GM21528 (cell line): ENCODE measurements at regions not wholly inside any gene's neighbourhood (a gene's known extent, or its start where the extent isn't known, plus 50 kb on each side); places are given as distances from the start of the nearest gene placed in this dataset.

Source experiments
- ATAC-seq: cut with Tn5 transposase; IDR thresholded peaks from one replicate; pipeline ENCODE4 v1.9.1; 2021; ENCODE audit warnings: mild to moderate bottlenecking, moderate library complexity; ENCODE audit not compliant: unreplicated experiment, low FRiP score

DNA sequence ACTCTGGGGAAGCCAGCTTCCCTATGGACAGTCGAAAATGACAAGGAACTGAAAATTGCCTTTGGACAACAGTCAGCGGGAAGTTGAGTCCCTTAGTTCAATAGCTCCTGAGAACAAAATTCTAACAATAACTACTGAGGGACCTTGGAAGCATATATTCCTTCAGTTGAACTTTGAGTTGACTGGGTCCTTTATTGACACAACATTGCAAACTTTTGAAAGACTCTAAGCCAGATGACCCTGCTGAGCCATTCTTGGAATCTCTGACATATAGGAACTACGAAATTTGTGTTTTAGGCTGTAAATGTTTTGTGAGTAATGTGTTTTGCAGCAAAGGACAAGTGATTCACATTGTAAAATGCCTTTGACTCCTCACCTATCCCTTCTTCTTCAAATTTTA is 548.8 kb upstream of the LCORL start:
- no peak for ATAC-seq

DNA sequence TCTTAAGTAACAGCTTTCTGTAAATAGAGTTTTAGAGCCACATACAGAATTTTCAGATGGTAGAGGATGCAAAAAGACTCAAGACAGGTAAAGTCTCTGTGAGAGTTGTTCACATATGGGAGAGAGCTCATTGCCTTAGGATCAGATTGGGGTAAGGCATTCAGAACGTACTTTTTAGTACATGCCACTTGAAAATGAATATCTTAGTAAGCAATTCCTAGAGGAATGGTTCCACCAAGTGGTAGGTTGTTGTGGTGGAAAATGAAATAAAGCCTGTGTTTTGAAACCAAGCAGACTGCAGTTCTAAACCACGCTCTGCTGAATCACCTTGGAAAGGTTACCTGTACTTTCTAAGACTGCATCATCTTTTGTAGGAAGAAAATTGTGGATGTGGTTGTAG is 547.0 kb upstream of the LCORL start:
- ATAC-seq, result no peak

GRCh38 chr4:18566970-18567799 is 545.6 kb upstream of the LCORL start:
- ATAC-seq, result no peak

- no peak for ATAC-seq
Observed at GRCh38 chr4:18559492-18559891, 537.9 kb upstream of the LCORL start.

GRCh38 chr4:18556402-18556801 is 534.8 kb upstream of the LCORL start:
- ATAC-seq, result no peak

- no peak for ATAC-seq
Observed at GRCh38 chr4:18540349-18540748, 518.8 kb upstream of the LCORL start.

GRCh38 chr4:18538121-18538520 is 516.6 kb upstream of the LCORL start:
- no peak for ATAC-seq

GRCh38 chr4:18536428-18536827 is 514.9 kb upstream of the LCORL start:
- no peak for ATAC-seq

DNA sequence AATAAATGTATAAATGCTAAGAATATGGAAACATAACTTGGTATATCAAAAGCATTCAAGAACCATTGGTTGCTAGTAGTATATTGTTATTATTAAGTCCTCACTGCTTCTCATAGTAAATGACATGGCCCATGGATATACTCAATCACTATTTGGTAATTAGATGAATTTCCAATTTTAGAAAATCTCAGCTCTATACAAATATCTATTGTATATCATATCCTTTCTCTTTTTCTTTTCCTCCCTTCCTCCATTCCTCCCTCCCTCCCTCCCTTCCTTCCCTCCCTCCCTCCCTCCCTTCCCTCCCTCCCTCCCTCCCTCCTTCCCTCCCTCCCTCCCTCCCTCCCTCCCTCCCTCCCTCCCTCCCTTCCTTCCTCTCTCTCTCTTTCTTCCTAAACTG is 514.4 kb upstream of the LCORL start:
- ATAC-seq, result no peak

DNA sequence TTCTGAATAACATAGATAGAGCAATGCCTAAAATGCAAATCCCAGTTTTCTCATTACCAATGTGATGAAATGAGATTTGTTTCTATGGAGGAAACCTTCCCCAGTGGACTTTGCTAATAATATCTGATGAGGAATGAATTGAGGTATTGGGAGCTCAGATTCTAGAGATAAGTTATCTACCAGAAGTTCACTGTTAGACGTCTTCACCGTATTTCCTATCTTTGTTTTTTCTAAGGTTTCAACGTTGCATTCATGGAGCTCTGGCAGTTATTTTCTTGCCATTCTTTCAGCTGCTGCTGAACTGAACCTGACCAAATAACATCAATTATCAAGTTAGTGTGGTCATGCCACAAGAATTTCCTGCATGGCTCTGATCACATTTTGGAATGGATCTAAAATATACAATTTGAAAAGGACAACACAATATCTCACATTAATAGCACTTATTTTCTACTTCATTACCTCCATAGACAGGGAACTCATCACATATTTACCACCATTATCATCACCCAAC is 511.8 kb upstream of the LCORL start:
- ATAC-seq, result no peak

GRCh38 chr4:18531731-18532130 is 510.2 kb upstream of the LCORL start:
- no peak for ATAC-seq

- ATAC-seq, result no peak
Observed at GRCh38 chr4:18529482-18529881, 507.9 kb upstream of the LCORL start.

DNA sequence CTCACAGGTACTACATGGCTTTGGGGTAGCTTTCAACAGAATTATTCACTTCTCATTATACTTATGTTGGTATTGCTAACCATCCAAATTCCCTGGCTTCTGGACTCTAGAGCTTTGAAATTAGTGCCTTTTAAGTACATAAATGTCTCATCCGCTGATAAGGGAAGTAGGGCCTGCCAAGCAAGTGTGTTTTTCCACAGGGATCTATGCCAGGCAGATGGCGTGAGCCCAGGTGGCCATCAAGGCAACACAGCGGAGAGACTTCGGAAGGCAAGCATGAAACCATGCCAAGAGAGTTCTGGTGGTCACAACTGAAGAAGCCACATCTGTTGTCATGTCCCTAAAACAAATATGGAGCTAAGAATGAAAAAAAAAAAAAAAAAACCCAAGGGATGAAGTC is 503.1 kb upstream of the LCORL start:
- no peak for ATAC-seq

- ATAC-seq, result no peak
Observed at GRCh38 chr4:18518098-18518497, 496.5 kb upstream of the LCORL start.

DNA sequence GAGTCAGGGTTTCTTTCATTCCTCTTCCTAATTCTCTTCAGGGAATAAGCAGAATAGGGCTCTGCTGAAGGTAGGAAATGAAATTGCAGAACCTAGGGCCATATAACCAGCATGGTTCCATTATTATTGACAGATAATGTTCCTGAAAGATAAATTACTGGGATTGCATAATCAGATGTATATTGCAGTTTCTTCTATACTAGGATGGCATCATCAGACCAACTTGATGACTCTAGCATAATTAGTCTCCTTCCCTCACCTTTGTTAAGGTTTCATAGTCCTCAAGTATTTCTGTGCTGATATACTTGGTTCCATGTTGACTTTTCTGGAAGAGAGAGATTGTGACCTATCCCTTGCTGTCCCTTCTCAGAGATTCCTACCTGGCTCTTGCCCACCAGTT is 492.3 kb upstream of the LCORL start:
- ATAC-seq, result no peak

- no peak for ATAC-seq
Observed at GRCh38 chr4:18512718-18513117, 491.2 kb upstream of the LCORL start.

- no peak for ATAC-seq
Observed at GRCh38 chr4:18511727-18512126, 490.2 kb upstream of the LCORL start.

DNA sequence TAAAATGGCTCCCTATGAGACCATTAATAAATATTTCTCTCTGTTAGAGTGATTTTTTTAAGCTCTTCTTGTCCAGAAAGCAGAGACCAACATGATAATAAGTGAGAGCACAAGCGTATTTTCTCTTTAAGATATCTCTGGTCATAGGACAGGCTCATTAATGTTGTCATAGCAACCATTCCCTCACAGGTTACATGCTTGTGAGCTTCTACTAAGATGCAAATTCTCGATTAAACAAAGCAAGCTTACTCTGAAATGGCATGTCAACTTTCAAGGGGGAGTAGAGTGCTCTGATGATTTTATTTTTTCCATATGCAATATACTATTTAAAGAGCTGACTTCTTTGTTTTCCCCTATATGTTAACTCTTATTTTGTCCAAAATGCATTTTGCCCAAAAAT is 487.2 kb upstream of the LCORL start:
- no peak for ATAC-seq

- no peak for ATAC-seq
Observed at GRCh38 chr4:18480928-18481327, 459.4 kb upstream of the LCORL start.

GRCh38 chr4:18480342-18480741 is 458.8 kb upstream of the LCORL start:
- no peak for ATAC-seq

DNA sequence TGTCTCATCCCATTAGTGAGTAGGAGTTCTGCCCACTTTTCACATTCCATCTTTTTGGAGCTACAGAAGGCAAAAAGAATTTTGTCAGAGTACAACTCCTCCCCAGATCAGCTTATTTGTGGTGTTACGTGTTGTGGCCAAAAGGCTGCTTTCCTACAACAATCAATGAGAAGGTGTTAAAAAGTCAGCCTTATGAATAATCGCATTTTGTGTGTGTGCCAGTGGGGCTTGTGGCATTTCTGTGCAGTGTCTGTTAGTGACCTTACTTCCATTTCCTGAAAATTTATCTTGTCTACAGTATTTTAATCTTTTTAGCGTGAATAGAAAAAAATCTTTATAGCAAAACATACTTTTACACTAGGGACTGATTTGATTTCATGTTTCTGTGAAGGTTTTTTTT is 458.3 kb upstream of the LCORL start:
- no peak for ATAC-seq

DNA sequence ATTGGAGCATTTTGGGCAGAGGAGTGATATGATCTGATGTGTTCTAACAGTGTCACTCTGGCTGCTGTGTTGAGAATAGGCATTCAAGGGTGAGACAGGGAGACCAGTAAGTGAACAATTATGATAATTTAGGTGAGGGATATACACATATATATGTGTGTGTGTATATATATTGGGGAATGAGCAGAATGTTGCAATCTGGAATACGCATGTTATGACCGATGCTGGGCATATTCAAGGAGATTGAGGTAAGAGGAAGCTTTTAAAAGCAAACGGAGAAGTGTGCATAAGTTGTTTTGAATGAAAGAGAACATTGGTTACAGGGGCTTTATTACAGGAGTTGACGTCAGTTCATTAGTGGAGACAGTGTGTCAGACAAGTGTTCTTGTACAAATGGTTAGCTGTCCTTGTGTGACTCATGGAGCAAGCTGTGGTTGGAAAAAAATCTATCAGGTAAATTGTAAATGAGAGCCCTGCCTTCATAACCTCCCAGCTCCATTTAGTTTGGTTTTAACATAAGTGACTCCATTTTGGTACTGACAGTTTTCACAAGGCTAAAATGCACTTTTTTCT is 442.5 kb upstream of the LCORL start:
- no peak for ATAC-seq
